ENCODE measurements at regions not wholly inside any gene's neighbourhood (a gene's known extent, or its start where the extent isn't known, plus 50 kb on each side); places are given as distances from the start of the nearest gene placed in this dataset.
"Not testable (repeated sequence)": the region's sequence is repeated elsewhere in the genome, so short reads cannot be mapped to it uniquely, and the experiment has no call there.

DNA sequence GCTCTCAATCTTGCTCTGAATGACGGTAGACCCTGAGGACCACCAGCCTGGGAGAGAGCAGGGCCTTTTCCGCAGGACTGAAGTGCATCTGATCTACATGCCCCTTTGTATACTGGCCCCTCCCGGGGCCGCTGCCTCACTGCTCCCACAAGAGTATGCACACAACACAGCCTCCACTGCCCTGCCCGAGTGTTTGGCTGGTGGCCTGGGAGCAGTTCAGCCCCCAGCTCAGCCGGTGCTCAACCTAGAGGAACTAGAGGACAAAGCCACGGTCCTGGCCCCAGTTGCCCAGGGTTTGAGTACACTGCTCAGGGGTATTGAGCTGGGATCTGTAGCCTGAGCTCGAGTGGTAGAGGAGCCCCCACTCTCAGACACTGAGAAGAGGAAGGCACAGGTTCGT is 118.9 kb upstream of the CAB39 start:
- no peaks in the 10 kb centered on the region for H3K9me3 ChIP-seq (ENCODE audit: control insufficient read depth, low read length)
- no peaks in the 10 kb centered on the region for H3K27me3 ChIP-seq (ENCODE audit: control insufficient read depth, insufficient read depth, low read length, poor library complexity, severe bottlenecking)
- 92 to 93% methylated on average over 9 of the region's 9 CpGs for WGBS, 2 experiments
- H3K36me3 ChIP-seq (ENCODE audit: control insufficient read depth, insufficient read depth, low read length) = no peaks in the 10 kb centered on the region
- no peak overlapping the region for H3K27ac ChIP-seq (ENCODE audit: insufficient read depth, low read depth, low read length, poor library complexity, severe bottlenecking)
- H3K4me3 ChIP-seq (ENCODE audit: insufficient read depth, low read depth, low read length) = no peak overlapping the region
- H3K4me1 ChIP-seq (ENCODE audit: control insufficient read depth, insufficient read depth, low read length) = no peaks in the 10 kb centered on the region

- WGBS, 2 experiments = 90 to 93% methylated on average over 3 of the region's 3 CpGs
- H3K4me1 ChIP-seq (ENCODE audit: control insufficient read depth, insufficient read depth, low read length) = no peaks in the 10 kb centered on the region
- no peaks in the 10 kb centered on the region for H3K27me3 ChIP-seq (ENCODE audit: control insufficient read depth, insufficient read depth, low read length, poor library complexity, severe bottlenecking)
- no peaks in the 10 kb centered on the region for H3K9me3 ChIP-seq (ENCODE audit: control insufficient read depth, low read length)
- H3K36me3 ChIP-seq (ENCODE audit: control insufficient read depth, insufficient read depth, low read length) = no peaks in the 10 kb centered on the region
- H3K27ac ChIP-seq (ENCODE audit: insufficient read depth, low read depth, low read length, poor library complexity, severe bottlenecking) = no peak overlapping the region
- no peak overlapping the region for H3K4me3 ChIP-seq (ENCODE audit: insufficient read depth, low read depth, low read length)
These were observed 118.3 kb upstream of the CAB39 start for GRCh38 chr2:230594286-230594840.

DNA sequence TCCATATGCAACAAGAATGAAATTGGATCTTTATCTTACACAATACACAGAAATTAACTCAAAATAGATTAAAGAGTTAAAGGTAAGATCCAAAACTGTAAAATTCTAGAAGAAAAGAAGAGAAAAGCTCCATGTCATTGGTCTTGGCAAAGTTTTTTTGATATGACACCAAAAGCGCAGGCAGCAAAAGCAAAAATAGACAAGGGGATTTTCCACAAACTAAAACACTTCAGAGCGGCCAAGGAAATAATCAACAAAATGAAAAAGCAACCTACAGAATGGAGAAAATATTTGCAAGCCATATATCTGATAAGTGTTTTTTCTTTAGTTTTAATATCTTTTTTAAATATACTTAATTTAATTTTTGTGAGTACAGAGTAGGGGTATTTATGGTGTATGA is 112.8 kb upstream of the CAB39 start:
- Histone ChIP-seq H3K36me3 (ENCODE audit: control insufficient read depth, insufficient read depth, low read length) (no peaks in the 10 kb centered on the region), H3K27me3 (ENCODE audit: control insufficient read depth, insufficient read depth, low read length, poor library complexity, severe bottlenecking) (no peaks in the 10 kb centered on the region), H3K27ac (ENCODE audit: insufficient read depth, low read depth, low read length, poor library complexity, severe bottlenecking) (no peak overlapping the region), H3K4me3 (ENCODE audit: insufficient read depth, low read depth, low read length) (no peak overlapping the region), H3K9me3 (ENCODE audit: control insufficient read depth, low read length) (no peaks in the 10 kb centered on the region), H3K4me1 (ENCODE audit: control insufficient read depth, insufficient read depth, low read length) (no peaks in the 10 kb centered on the region)
- WGBS, 2 experiments = 80 to 81% methylated on average over 1 of the region's 2 CpGs

GRCh38 chr2:230600285-230600684 is 112.4 kb upstream of the CAB39 start:
- H3K4me1 ChIP-seq (ENCODE audit: control insufficient read depth, insufficient read depth, low read length) = no peaks in the 10 kb centered on the region
- H3K27me3 ChIP-seq (ENCODE audit: control insufficient read depth, insufficient read depth, low read length, poor library complexity, severe bottlenecking) = no peaks in the 10 kb centered on the region
- H3K4me3 ChIP-seq (ENCODE audit: insufficient read depth, low read depth, low read length) = no peak overlapping the region
- WGBS, 2 experiments = 83 to 85% methylated on average over 5 of the region's 5 CpGs
- H3K27ac ChIP-seq (ENCODE audit: insufficient read depth, low read depth, low read length, poor library complexity, severe bottlenecking) = no peak overlapping the region
- H3K9me3 ChIP-seq (ENCODE audit: control insufficient read depth, low read length) = no peaks in the 10 kb centered on the region
- H3K36me3 ChIP-seq (ENCODE audit: control insufficient read depth, insufficient read depth, low read length) = no peaks in the 10 kb centered on the region

- no peaks in the 10 kb centered on the region for H3K9me3 ChIP-seq (ENCODE audit: control insufficient read depth, low read length)
- 89 to 94% methylated on average over 4 of the region's 4 CpGs for WGBS, 2 experiments
- H3K4me1 ChIP-seq (ENCODE audit: control insufficient read depth, insufficient read depth, low read length) = no peaks in the 10 kb centered on the region
- no peak overlapping the region for H3K4me3 ChIP-seq (ENCODE audit: insufficient read depth, low read depth, low read length)
- H3K27ac ChIP-seq (ENCODE audit: insufficient read depth, low read depth, low read length, poor library complexity, severe bottlenecking) = no peak overlapping the region
- H3K27me3 ChIP-seq (ENCODE audit: control insufficient read depth, insufficient read depth, low read length, poor library complexity, severe bottlenecking) = no peaks in the 10 kb centered on the region
- H3K36me3 ChIP-seq (ENCODE audit: control insufficient read depth, insufficient read depth, low read length) = no peaks in the 10 kb centered on the region
These were observed 111.8 kb upstream of the CAB39 start for GRCh38 chr2:230600881-230601280.

DNA sequence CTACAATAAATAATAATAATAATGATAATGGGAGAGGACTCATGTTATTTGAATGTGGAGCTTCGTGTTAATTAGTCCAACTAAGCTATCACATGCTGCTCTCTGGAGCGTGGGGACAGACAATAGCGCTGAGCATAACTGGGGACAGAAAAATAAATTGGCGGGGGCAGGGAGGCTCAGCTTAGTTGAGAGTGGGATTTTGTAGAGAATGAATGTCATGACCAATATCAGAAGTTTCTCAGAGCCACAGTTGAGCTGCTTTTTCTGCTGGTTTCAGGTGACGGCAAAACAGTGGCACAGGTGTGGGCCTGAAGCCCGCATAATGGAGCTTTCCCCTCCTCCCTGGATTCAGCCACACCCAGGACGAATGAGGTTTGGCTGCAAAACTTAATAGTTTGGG is 111.1 kb upstream of the CAB39 start:
- Histone ChIP-seq H3K27me3 (ENCODE audit: control insufficient read depth, insufficient read depth, low read length, poor library complexity, severe bottlenecking) (no peaks in the 10 kb centered on the region), H3K36me3 (ENCODE audit: control insufficient read depth, insufficient read depth, low read length) (no peaks in the 10 kb centered on the region), H3K27ac (ENCODE audit: insufficient read depth, low read depth, low read length, poor library complexity, severe bottlenecking) (no peak overlapping the region), H3K4me3 (ENCODE audit: insufficient read depth, low read depth, low read length) (no peak overlapping the region), H3K9me3 (ENCODE audit: control insufficient read depth, low read length) (no peaks in the 10 kb centered on the region), H3K4me1 (ENCODE audit: control insufficient read depth, insufficient read depth, low read length) (no peaks in the 10 kb centered on the region)
- 91 to 92% methylated on average over 7 of the region's 7 CpGs for WGBS, 2 experiments

DNA sequence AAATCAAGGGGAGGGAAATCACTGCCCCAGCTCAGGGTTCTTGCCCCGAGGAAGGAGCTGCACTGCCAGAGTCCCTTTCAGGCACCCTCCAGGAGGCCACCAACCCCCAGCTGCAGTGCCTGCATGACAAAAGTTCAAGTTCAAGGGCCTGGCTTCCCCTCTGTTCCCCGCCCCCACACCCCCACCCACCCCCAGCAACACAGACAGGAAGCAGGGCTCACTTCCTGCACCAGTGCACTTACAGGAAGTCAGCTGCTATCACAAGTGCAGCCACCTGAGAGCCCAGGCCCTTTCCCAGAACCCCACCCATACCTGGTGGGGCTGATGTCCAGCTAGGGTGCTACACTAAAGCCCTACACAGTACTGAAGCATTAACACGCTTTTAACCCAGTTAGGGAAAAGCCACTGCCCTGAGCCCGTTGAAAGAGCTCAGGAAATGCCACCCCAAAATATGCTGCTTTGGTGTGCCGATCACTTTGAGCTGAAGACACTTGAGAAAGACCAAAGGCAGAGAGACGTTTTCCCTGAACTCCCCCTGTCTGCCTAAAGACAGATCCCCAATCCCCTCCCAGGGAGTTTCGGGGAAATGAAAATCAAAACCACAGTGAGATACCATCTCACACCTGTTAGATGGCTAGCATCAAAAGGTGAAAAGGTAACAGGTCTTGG is 109.9 kb upstream of the CAB39 start:
- 81 to 86% methylated on average over 7 of the region's 7 CpGs for WGBS, 2 experiments
- no peaks in the 10 kb centered on the region for H3K9me3 ChIP-seq (ENCODE audit: control insufficient read depth, low read length)
- no peaks in the 10 kb centered on the region for H3K36me3 ChIP-seq (ENCODE audit: control insufficient read depth, insufficient read depth, low read length)
- no peak overlapping the region for H3K27ac ChIP-seq (ENCODE audit: insufficient read depth, low read depth, low read length, poor library complexity, severe bottlenecking)
- no peak overlapping the region for H3K4me3 ChIP-seq (ENCODE audit: insufficient read depth, low read depth, low read length)
- no peaks in the 10 kb centered on the region for H3K4me1 ChIP-seq (ENCODE audit: control insufficient read depth, insufficient read depth, low read length)
- H3K27me3 ChIP-seq (ENCODE audit: control insufficient read depth, insufficient read depth, low read length, poor library complexity, severe bottlenecking) = no peaks in the 10 kb centered on the region

- H3K4me3 ChIP-seq (ENCODE audit: insufficient read depth, low read depth, low read length); H3K36me3 ChIP-seq (ENCODE audit: control insufficient read depth, insufficient read depth, low read length); H3K4me1 ChIP-seq (ENCODE audit: control insufficient read depth, insufficient read depth, low read length); H3K27me3 ChIP-seq (ENCODE audit: control insufficient read depth, insufficient read depth, low read length, poor library complexity, severe bottlenecking); H3K9me3 ChIP-seq (ENCODE audit: control insufficient read depth, low read length); H3K27ac ChIP-seq (ENCODE audit: insufficient read depth, low read depth, low read length, poor library complexity, severe bottlenecking): not testable (repeated sequence)
These were observed 109.3 kb upstream of the CAB39 start for GRCh38 chr2:230603317-230603716.

- not testable (repeated sequence) for H3K4me3 ChIP-seq (ENCODE audit: insufficient read depth, low read depth, low read length); H3K9me3 ChIP-seq (ENCODE audit: control insufficient read depth, low read length); H3K27me3 ChIP-seq (ENCODE audit: control insufficient read depth, insufficient read depth, low read length, poor library complexity, severe bottlenecking); H3K27ac ChIP-seq (ENCODE audit: insufficient read depth, low read depth, low read length, poor library complexity, severe bottlenecking); H3K36me3 ChIP-seq (ENCODE audit: control insufficient read depth, insufficient read depth, low read length); H3K4me1 ChIP-seq (ENCODE audit: control insufficient read depth, insufficient read depth, low read length)
- 88 to 91% methylated on average over 3 of the region's 3 CpGs for WGBS, 2 experiments
These were observed 108.5 kb upstream of the CAB39 start for GRCh38 chr2:230604158-230604557.

DNA sequence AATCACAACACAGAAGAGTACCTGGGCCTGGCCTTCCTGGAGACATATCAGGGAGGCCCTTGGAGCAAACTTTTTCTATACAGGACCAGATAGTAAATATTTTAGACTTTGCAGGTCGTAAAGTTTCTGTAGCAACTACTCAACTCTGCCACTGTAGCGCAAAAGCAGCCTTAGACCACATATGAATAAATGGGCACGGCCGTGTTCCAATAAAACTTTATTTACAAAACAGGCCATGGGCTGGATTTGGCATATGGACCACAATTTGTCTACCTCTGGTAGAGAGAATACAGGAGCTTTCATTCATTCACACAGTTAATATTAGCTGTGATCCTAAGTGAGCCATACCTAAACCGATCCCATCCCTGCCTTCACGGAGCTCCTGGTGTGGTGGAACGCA is 98.6 kb upstream of the CAB39 start:
- Histone ChIP-seq H3K4me3 (ENCODE audit: insufficient read depth, low read depth, low read length) (no peak overlapping the region), H3K36me3 (ENCODE audit: control insufficient read depth, insufficient read depth, low read length) (no peaks in the 10 kb centered on the region), H3K27me3 (ENCODE audit: control insufficient read depth, insufficient read depth, low read length, poor library complexity, severe bottlenecking) (no peaks in the 10 kb centered on the region), H3K9me3 (ENCODE audit: control insufficient read depth, low read length) (no peaks in the 10 kb centered on the region), H3K4me1 (ENCODE audit: control insufficient read depth, insufficient read depth, low read length) (no peaks in the 10 kb centered on the region), H3K27ac (ENCODE audit: insufficient read depth, low read depth, low read length, poor library complexity, severe bottlenecking) (no peak overlapping the region)
- WGBS, 2 experiments = 94 to 96% methylated on average over 7 of the region's 7 CpGs

GRCh38 chr2:230614913-230615332 is 97.7 kb upstream of the CAB39 start:
- no peaks in the 10 kb centered on the region for H3K4me1 ChIP-seq (ENCODE audit: control insufficient read depth, insufficient read depth, low read length)
- no peak overlapping the region for H3K4me3 ChIP-seq (ENCODE audit: insufficient read depth, low read depth, low read length)
- H3K27me3 ChIP-seq (ENCODE audit: control insufficient read depth, insufficient read depth, low read length, poor library complexity, severe bottlenecking) = no peaks in the 10 kb centered on the region
- 91 to 93% methylated on average over 6 of the region's 6 CpGs for WGBS, 2 experiments
- H3K27ac ChIP-seq (ENCODE audit: insufficient read depth, low read depth, low read length, poor library complexity, severe bottlenecking) = no peak overlapping the region
- H3K36me3 ChIP-seq (ENCODE audit: control insufficient read depth, insufficient read depth, low read length) = no peaks in the 10 kb centered on the region
- no peaks in the 10 kb centered on the region for H3K9me3 ChIP-seq (ENCODE audit: control insufficient read depth, low read length)

All from ectodermal cell (in vitro differentiated cells).